H9 (cell line): ENCODE measurements at regions not wholly inside any gene's neighbourhood (a gene's known extent, or its start where the extent isn't known, plus 50 kb on each side); places are given as distances from the start of the nearest gene placed in this dataset.

Experiments used
- DNase-seq: peaks from one replicate; pipeline ENCODE4 v3.0.0-alpha.2; 2017
- H2AFZ ChIP-seq: one replicate; pipeline ENCODE4 v1.6.1; 2013; ENCODE audit warnings: mild to moderate bottlenecking, low read length, control low read depth, moderate library complexity
- H2AK5ac ChIP-seq: 2 replicates; pipeline ENCODE4 v1.6.1; 2013; ENCODE audit warnings: low read length, control low read depth, mixed read lengths; ENCODE audit not compliant: insufficient read length
- H2BK120ac ChIP-seq: one replicate; pipeline ENCODE4 v1.6.1; 2013; ENCODE audit warnings: low read depth, mild to moderate bottlenecking, low read length, control low read depth, inconsistent platforms; ENCODE audit not compliant: poor library complexity, severe bottlenecking
- H2BK12ac ChIP-seq: 2 replicates; pipeline ENCODE4 v1.6.1; 2013; ENCODE audit warnings: low read length, control low read depth, mixed read lengths, low read depth; ENCODE audit not compliant: insufficient read length
- H2BK15ac ChIP-seq: 2 replicates; pipeline ENCODE4 v1.6.1; 2013; ENCODE audit warnings: low read depth, low read length, control low read depth
- H2BK20ac ChIP-seq: one replicate; pipeline ENCODE4 v1.6.1; 2013; ENCODE audit warnings: low read depth, mild to moderate bottlenecking, low read length, control low read depth, inconsistent platforms; ENCODE audit not compliant: poor library complexity, severe bottlenecking
- H2BK5ac ChIP-seq: 2 replicates; pipeline ENCODE4 v1.6.1; 2013; ENCODE audit warnings: low read length, control low read depth, mixed read lengths; ENCODE audit not compliant: insufficient read length
- H3K14ac ChIP-seq: 2 replicates; pipeline ENCODE4 v1.6.1; 2013; ENCODE audit warnings: low read length, control low read depth; ENCODE audit not compliant: insufficient read depth
- H3K18ac ChIP-seq: 2 replicates; pipeline ENCODE4 v1.6.1; 2013; ENCODE audit warnings: low read depth, mild to moderate bottlenecking, mixed read lengths, low read length, control low read depth; ENCODE audit not compliant: insufficient read length
- H3K23ac ChIP-seq: 2 replicates; pipeline ENCODE4 v1.6.1; 2013; ENCODE audit warnings: low read length, control low read depth, mixed read lengths, low read depth; ENCODE audit not compliant: insufficient read length
- H3K23me2 ChIP-seq: 2 replicates; pipeline ENCODE4 v1.6.1; 2013; ENCODE audit warnings: low read depth, mild to moderate bottlenecking, mixed read lengths, low read length, control low read depth; ENCODE audit not compliant: insufficient read length, poor library complexity, severe bottlenecking
- H3K27ac ChIP-seq: 2 replicates; pipeline ENCODE4 v1.5.1; 2013; ENCODE audit warnings: low read length, control low read depth, mixed read lengths, low read depth; ENCODE audit not compliant: insufficient read length
- H3K27me3 ChIP-seq: 2 replicates; pipeline ENCODE4 v1.6.1; 2013; ENCODE audit warnings: low read length, control low read depth, inconsistent platforms; ENCODE audit not compliant: insufficient read depth
- H3K4ac ChIP-seq: 2 replicates; pipeline ENCODE4 v1.6.1; 2013; ENCODE audit warnings: low read depth, mild to moderate bottlenecking, control low read depth, inconsistent platforms, low read length, moderate library complexity
- H3K4me1 ChIP-seq: 2 replicates; pipeline ENCODE4 v1.6.1; 2013; ENCODE audit warnings: low read length, control low read depth, inconsistent platforms; ENCODE audit not compliant: insufficient read depth
- H3K4me2 ChIP-seq: 2 replicates; pipeline ENCODE4 v1.6.1; 2013; ENCODE audit warnings: low read length, control low read depth, mixed read lengths; ENCODE audit not compliant: insufficient read length, insufficient read depth
- H3K56ac ChIP-seq: 2 replicates; pipeline ENCODE4 v1.6.1; 2013; ENCODE audit warnings: low read depth, mild to moderate bottlenecking, mixed read lengths, low read length, control low read depth; ENCODE audit not compliant: insufficient read length
- H3K79me1 ChIP-seq: 2 replicates; pipeline ENCODE4 v1.6.1; 2013; ENCODE audit warnings: low read depth, mild to moderate bottlenecking, moderate library complexity, low read length, control low read depth, inconsistent platforms; ENCODE audit not compliant: insufficient read depth, poor library complexity, severe bottlenecking
- H3K79me2 ChIP-seq: 2 replicates; pipeline ENCODE4 v1.6.1; 2013; ENCODE audit warnings: low read length, control low read depth, inconsistent platforms; ENCODE audit not compliant: insufficient read depth
- H3K9ac ChIP-seq: 2 replicates; pipeline ENCODE4 v1.6.1; 2013; ENCODE audit warnings: low read length, control low read depth, mixed read lengths; ENCODE audit not compliant: insufficient read length; ENCODE audit errors: extremely low read depth
- H3K9me3 ChIP-seq: one replicate; pipeline ENCODE4 v1.6.1; 2013; ENCODE audit warnings: low read depth, low read length, inconsistent platforms; ENCODE audit not compliant: control insufficient read depth
- H3T11ph ChIP-seq: one replicate; pipeline ENCODE4 v1.6.1; 2013; ENCODE audit warnings: mild to moderate bottlenecking, low read length, control low read depth, inconsistent platforms
- H4K20me1 ChIP-seq: one replicate; pipeline ENCODE4 v1.6.1; 2013; ENCODE audit not compliant: control insufficient read depth, insufficient read length, insufficient read depth
- H4K5ac ChIP-seq: 2 replicates; pipeline ENCODE4 v1.6.1; 2013; ENCODE audit warnings: low read depth, mild to moderate bottlenecking, mixed read lengths, low read length, control low read depth; ENCODE audit not compliant: insufficient read length
- H4K8ac ChIP-seq: replicated peaks from 2 replicates; pipeline ENCODE4 v1.6.1; 2013; ENCODE audit warnings: low read length, control low read depth, mixed read lengths, low read depth; ENCODE audit not compliant: insufficient read length
- H4K91ac ChIP-seq: 2 replicates; pipeline ENCODE4 v1.6.1; 2013; ENCODE audit warnings: low read depth, mild to moderate bottlenecking, moderate library complexity, mixed read lengths, low read length, control low read depth; ENCODE audit not compliant: insufficient read length
- H3K27ac Mint-ChIP-seq, 3 experiments: 2 replicates in 2 of 3; 3 replicates in 1 of 3; pipeline ENCODE4 v1.8.0; 2020 to 2021; ENCODE audit warnings: mixed read lengths in 3 of 3, mild to moderate bottlenecking in 1 of 3, moderate library complexity in 1 of 3
- H3K27me3 Mint-ChIP-seq: 2 replicates; pipeline ENCODE4 v1.8.0; 2021; ENCODE audit warnings: low read depth, mild to moderate bottlenecking, moderate library complexity, mixed read lengths
- H3K36me3 Mint-ChIP-seq, 3 experiments: 2 replicates in 2 of 3; 3 replicates in 1 of 3; pipeline ENCODE4 v1.8.0; 2020 to 2021; ENCODE audit warnings: low read depth in 3 of 3, mixed read lengths in 3 of 3; ENCODE audit not compliant: insufficient read depth in 1 of 3
- H3K4me1 Mint-ChIP-seq, 2 experiments: 2 replicates each; pipeline ENCODE4 v1.8.0; 2020; ENCODE audit warnings: mixed read lengths in 2 of 2
- H3K4me3 Mint-ChIP-seq, 2 experiments: 2 replicates in 1 of 2; 3 replicates in 1 of 2; pipeline ENCODE4 v1.8.0; 2020 to 2021; ENCODE audit warnings: mild to moderate bottlenecking in 2 of 2, mixed read lengths in 2 of 2, moderate library complexity in 1 of 2
- H3K9me3 Mint-ChIP-seq, 2 experiments: 2 replicates in 1 of 2; 3 replicates in 1 of 2; pipeline ENCODE4 v1.8.0; 2020; ENCODE audit warnings: mild to moderate bottlenecking in 2 of 2, mixed read lengths in 2 of 2, moderate library complexity in 1 of 2
- WGBS: extraction: QIAGEN DNeasy Blood & Tissue Kit; methylation state at CpG from one replicate; pipeline ENCODE4 v1.1.7; 2013; ENCODE audit warnings: missing lambda C conversion rate, low lambda C conversion rate, mixed read lengths; ENCODE audit not compliant: insufficient read length; ENCODE audit errors: extremely low coverage; 5-methylcytosine and 5-hydroxymethylcytosine counted together
- TF ChIP-seq, protein P1 (sequence below): fragments of 200-600 bp; sonication (generic); conservative IDR thresholded peaks from 3 replicates; pipeline ENCODE4 v1.8.0; 2021; ENCODE audit warnings: antibody characterized with exemption, mild to moderate bottlenecking

GRCh38 chr2:83951378-83951947 is 507.6 kb downstream of the SUCLG1 start:
- Histone ChIP-seq H3K14ac (no peak overlapping the region), H4K5ac (no peak overlapping the region), H4K8ac (no peak overlapping the region), H3K79me1 (no peaks in the 10 kb centered on the region), H2AFZ (no peak overlapping the region), H3K4ac (no peak overlapping the region), H3K23ac (no peak overlapping the region), H2BK120ac (no peak overlapping the region), H4K20me1 (no peaks in the 10 kb centered on the region), H2AK5ac (no peak overlapping the region), H3K4me2 (no peak overlapping the region), H3K56ac (no peak overlapping the region), H2BK5ac (no peak overlapping the region), H4K91ac (no peak overlapping the region), H2BK12ac (no peak overlapping the region), H3K27ac (no peak overlapping the region), H3T11ph (no peak overlapping the region), H2BK20ac (no peak overlapping the region), H3K9ac (no peak overlapping the region), H3K79me2 (no peaks in the 10 kb centered on the region), H3K9me3 (no peaks in the 10 kb centered on the region), H2BK15ac (no peak overlapping the region), H3K18ac (no peak overlapping the region), H3K27me3 (no peaks in the 10 kb centered on the region), H3K4me1 (no peaks in the 10 kb centered on the region), H3K23me2 (no peaks in the 10 kb centered on the region)
- WGBS = no CpG with 5 or more reads among the region's 4 CpGs
- no peak overlapping the region for H3K27ac Mint-ChIP-seq
- no peaks in the 10 kb centered on the region for H3K9me3 Mint-ChIP-seq
- peaks cover 2 to 5% of the 10 kb centered on the region in 2 experiments; a peak in 2 of 4 replicates for H3K4me1 Mint-ChIP-seq
- no peaks in the 10 kb centered on the region; the same call in 1 of the 2 replicates for H3K27me3 Mint-ChIP-seq
- TF ChIP-seq, protein P1, sequence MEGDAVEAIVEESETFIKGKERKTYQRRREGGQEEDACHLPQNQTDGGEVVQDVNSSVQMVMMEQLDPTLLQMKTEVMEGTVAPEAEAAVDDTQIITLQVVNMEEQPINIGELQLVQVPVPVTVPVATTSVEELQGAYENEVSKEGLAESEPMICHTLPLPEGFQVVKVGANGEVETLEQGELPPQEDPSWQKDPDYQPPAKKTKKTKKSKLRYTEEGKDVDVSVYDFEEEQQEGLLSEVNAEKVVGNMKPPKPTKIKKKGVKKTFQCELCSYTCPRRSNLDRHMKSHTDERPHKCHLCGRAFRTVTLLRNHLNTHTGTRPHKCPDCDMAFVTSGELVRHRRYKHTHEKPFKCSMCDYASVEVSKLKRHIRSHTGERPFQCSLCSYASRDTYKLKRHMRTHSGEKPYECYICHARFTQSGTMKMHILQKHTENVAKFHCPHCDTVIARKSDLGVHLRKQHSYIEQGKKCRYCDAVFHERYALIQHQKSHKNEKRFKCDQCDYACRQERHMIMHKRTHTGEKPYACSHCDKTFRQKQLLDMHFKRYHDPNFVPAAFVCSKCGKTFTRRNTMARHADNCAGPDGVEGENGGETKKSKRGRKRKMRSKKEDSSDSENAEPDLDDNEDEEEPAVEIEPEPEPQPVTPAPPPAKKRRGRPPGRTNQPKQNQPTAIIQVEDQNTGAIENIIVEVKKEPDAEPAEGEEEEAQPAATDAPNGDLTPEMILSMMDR = no peak
- no peak overlapping the region for H3K4me3 Mint-ChIP-seq
- H3K36me3 Mint-ChIP-seq = no peaks in the 10 kb centered on the region
- DNase-seq = no peak
